ENCODE measurements at regions not wholly inside any gene's neighbourhood (a gene's known extent, or its start where the extent isn't known, plus 50 kb on each side); places are given as distances from the start of the nearest gene placed in this dataset.

DNA sequence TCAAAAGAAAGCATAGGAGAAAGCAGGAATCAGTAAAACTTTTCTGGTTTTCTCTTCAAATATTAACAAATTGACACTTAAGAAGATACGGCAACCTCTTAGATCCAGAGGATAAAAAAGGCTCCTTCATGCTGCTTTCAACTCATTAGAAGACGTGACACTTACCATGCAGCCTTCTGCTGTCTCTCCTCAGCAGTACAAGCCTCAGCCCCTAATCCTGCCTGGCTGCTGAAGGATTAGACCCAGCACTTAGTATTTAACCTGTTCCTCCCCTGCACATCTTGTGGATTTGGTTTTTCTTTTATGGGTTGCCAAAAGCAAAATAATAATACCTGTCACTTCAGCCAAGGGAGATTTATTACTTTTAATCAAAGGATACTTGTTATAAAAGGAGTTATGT, 108.4 kb downstream of the LYZL1 start:
- ATAC-seq: no peak
- POLR2A ChIA-PET: no interaction called here
- Mint-ChIP-seq H3K36me3 (peaks cover 18% of the 10 kb centered on the region), H3K4me3 (no peak overlapping the region), H3K27ac (no peak overlapping the region), H3K9me3 (peaks cover 31% of the 10 kb centered on the region), H3K4me1 (peaks cover 1% of the 10 kb centered on the region), H3K27me3 (ENCODE audit: low read depth) (peaks cover 2% of the 10 kb centered on the region; the same call in 1 of the 2 replicates)
- no peak for DNase-seq (ENCODE audit: low spot score)
- TF ChIP-seq ZNF416 (CRISPR knock-in tag; IDR thresholded peaks at IDR 0.05): no peak
- TF ChIP-seq OVOL2 (CRISPR knock-in tag; IDR thresholded peaks at IDR 0.05; ENCODE audit: borderline replicate concordance): no peak
- no peak for TF ChIP-seq NFE2L1 (CRISPR knock-in tag; IDR thresholded peaks at IDR 0.05)
- TF ChIP-seq HMGA2 (CRISPR knock-in tag; IDR thresholded peaks at IDR 0.05): no peak
- TF ChIP-seq, protein P1, sequence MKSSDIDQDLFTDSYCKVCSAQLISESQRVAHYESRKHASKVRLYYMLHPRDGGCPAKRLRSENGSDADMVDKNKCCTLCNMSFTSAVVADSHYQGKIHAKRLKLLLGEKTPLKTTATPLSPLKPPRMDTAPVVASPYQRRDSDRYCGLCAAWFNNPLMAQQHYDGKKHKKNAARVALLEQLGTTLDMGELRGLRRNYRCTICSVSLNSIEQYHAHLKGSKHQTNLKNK (CRISPR knock-in tag; IDR thresholded peaks at IDR 0.05): no peak
- no peak for TF ChIP-seq ELF4 (CRISPR knock-in tag; IDR thresholded peaks at IDR 0.05; ENCODE audit: low read depth)
- TF ChIP-seq, protein P2, sequence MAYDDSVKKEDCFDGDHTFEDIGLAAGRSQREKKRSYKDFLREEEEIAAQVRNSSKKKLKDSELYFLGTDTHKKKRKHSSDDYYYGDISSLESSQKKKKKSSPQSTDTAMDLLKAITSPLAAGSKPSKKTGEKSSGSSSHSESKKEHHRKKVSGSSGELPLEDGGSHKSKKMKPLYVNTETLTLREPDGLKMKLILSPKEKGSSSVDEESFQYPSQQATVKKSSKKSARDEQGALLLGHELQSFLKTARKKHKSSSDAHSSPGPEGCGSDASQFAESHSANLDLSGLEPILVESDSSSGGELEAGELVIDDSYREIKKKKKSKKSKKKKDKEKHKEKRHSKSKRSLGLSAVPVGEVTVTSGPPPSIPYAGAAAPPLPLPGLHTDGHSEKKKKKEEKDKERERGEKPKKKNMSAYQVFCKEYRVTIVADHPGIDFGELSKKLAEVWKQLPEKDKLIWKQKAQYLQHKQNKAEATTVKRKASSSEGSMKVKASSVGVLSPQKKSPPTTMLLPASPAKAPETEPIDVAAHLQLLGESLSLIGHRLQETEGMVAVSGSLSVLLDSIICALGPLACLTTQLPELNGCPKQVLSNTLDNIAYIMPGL (CRISPR knock-in tag; IDR thresholded peaks at IDR 0.05): no peak
- TF ChIP-seq, protein P3, sequence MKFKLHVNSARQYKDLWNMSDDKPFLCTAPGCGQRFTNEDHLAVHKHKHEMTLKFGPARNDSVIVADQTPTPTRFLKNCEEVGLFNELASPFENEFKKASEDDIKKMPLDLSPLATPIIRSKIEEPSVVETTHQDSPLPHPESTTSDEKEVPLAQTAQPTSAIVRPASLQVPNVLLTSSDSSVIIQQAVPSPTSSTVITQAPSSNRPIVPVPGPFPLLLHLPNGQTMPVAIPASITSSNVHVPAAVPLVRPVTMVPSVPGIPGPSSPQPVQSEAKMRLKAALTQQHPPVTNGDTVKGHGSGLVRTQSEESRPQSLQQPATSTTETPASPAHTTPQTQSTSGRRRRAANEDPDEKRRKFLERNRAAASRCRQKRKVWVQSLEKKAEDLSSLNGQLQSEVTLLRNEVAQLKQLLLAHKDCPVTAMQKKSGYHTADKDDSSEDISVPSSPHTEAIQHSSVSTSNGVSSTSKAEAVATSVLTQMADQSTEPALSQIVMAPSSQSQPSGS (CRISPR knock-in tag; IDR thresholded peaks at IDR 0.05; ENCODE audit: borderline replicate concordance, low read depth): no peak
- CTCF ChIA-PET: no interaction called here

- peaks cover 50% of the 10 kb centered on the region for H3K36me3 Mint-ChIP-seq
- ChIA-PET POLR2A (no interaction called here), CTCF (no interaction called here)
- no peaks in the 10 kb centered on the region for H3K4me1 Mint-ChIP-seq
- H3K27ac Mint-ChIP-seq: no peak overlapping the region
- ATAC-seq: no peak
- H3K9me3 Mint-ChIP-seq: peaks cover 78% of the 10 kb centered on the region
- no peak overlapping the region for H3K4me3 Mint-ChIP-seq
- H3K27me3 Mint-ChIP-seq (ENCODE audit: low read depth): peaks cover 4% of the 10 kb centered on the region
- no peak for TF ChIP-seq NFYB (CRISPR knock-in tag; conservative IDR thresholded peaks at IDR 0.05; ENCODE audit: low read depth)
- TF ChIP-seq, protein P4, sequence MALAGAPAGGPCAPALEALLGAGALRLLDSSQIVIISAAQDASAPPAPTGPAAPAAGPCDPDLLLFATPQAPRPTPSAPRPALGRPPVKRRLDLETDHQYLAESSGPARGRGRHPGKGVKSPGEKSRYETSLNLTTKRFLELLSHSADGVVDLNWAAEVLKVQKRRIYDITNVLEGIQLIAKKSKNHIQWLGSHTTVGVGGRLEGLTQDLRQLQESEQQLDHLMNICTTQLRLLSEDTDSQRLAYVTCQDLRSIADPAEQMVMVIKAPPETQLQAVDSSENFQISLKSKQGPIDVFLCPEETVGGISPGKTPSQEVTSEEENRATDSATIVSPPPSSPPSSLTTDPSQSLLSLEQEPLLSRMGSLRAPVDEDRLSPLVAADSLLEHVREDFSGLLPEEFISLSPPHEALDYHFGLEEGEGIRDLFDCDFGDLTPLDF (CRISPR knock-in tag; IDR thresholded peaks at IDR 0.05): no peak
- no peak for TF ChIP-seq E2F4 (CRISPR knock-in tag; IDR thresholded peaks at IDR 0.05; ENCODE audit: borderline replicate concordance, low read depth)
- no peak for TF ChIP-seq ESRRA (CRISPR knock-in tag; IDR thresholded peaks at IDR 0.05; ENCODE audit: borderline replicate concordance)
- no peak for TF ChIP-seq FOXJ3 (CRISPR knock-in tag; IDR thresholded peaks at IDR 0.05; ENCODE audit: borderline replicate concordance)
- TF ChIP-seq, protein P5, sequence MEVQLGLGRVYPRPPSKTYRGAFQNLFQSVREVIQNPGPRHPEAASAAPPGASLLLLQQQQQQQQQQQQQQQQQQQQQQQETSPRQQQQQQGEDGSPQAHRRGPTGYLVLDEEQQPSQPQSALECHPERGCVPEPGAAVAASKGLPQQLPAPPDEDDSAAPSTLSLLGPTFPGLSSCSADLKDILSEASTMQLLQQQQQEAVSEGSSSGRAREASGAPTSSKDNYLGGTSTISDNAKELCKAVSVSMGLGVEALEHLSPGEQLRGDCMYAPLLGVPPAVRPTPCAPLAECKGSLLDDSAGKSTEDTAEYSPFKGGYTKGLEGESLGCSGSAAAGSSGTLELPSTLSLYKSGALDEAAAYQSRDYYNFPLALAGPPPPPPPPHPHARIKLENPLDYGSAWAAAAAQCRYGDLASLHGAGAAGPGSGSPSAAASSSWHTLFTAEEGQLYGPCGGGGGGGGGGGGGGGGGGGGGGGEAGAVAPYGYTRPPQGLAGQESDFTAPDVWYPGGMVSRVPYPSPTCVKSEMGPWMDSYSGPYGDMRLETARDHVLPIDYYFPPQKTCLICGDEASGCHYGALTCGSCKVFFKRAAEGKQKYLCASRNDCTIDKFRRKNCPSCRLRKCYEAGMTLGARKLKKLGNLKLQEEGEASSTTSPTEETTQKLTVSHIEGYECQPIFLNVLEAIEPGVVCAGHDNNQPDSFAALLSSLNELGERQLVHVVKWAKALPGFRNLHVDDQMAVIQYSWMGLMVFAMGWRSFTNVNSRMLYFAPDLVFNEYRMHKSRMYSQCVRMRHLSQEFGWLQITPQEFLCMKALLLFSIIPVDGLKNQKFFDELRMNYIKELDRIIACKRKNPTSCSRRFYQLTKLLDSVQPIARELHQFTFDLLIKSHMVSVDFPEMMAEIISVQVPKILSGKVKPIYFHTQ (CRISPR knock-in tag; IDR thresholded peaks at IDR 0.05): no peak
- DNase-seq (ENCODE audit: low spot score): no peak
Measured at GRCh38 chr10:29403208-29403607, 114.3 kb downstream of the LYZL1 start.

All from WTC11 (cell line).